ENCODE measurements at regions not wholly inside any gene's neighbourhood (a gene's known extent, or its start where the extent isn't known, plus 50 kb on each side); places are given as distances from the start of the nearest gene placed in this dataset.

DNA sequence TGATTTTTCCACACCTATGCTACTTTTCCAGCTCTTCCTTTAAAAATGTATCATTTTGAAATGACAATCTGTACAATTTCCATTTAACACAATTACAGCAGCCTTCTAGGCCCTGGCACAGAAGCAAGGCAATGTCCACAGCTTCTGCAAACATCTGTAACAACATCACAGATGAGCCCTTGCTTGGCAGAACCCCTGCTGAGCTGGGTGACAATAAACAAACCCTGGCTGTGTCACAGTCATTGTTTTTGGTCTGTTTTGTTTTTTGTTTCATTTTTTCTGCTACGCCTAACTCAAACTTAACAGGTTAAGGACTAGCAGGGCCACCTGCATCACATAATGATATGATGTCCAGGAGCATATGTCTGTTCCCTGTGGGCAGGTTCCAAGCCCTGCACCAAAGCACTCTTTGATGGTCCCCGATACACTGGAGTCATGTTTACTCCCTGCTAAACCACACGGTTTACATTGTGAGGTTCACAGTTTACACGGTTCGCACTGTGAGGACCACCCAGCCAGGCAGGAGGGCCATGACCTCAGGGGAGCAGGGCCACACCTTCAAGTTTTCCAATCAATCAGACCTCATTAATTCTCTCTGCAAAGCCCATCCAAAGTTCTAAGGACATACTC lies 186.8 kb upstream of the CHRNA7 start:
- BruUV-seq (replicated peaks): no TSS peak
- intact Hi-C loops (cut with micrococcal nuclease; ENCODE audit: unreplicated experiment): no loop called here
- CTCF ChIA-PET: no interaction called here
- Histone ChIP-seq H3K4me1 (no peaks in the 10 kb centered on the region), H3K4me3 (ENCODE audit: low read depth, low read length) (no peak overlapping the region), H3K9me3 (no peaks in the 10 kb centered on the region), H3K36me3 (ENCODE audit: control insufficient read depth, insufficient read depth, low read length) (no peaks in the 10 kb centered on the region), H3K27me3 (replicated peaks; ENCODE audit: control insufficient read depth, insufficient read depth, low read length) (no peaks in the 10 kb centered on the region; the same call in 1 of the 2 replicates)
- H3K27ac Mint-ChIP-seq (ENCODE audit: unreplicated experiment): no peak overlapping the region
- no peak for DNase-seq
- no peaks in the 10 kb centered on the region for H3K36me3 Mint-ChIP-seq (ENCODE audit: insufficient read depth, unreplicated experiment)
- no peak for TF ChIP-seq CTCF (IDR thresholded peaks at IDR 0.05; ENCODE audit: insufficient read depth in 1 of 2, low read depth in 1 of 2, low read length in 1 of 2, severe bottlenecking in 1 of 2, unreplicated experiment in 1 of 2)
- H3K4me1 Mint-ChIP-seq (ENCODE audit: low read depth, unreplicated experiment): no peaks in the 10 kb centered on the region
- H3K9me3 Mint-ChIP-seq (ENCODE audit: unreplicated experiment): peaks cover 10% of the 10 kb centered on the region
- no peak overlapping the region for H3K4me3 Mint-ChIP-seq (ENCODE audit: unreplicated experiment)
- H3K27me3 Mint-ChIP-seq (ENCODE audit: insufficient read depth, unreplicated experiment): peaks cover 4% of the 10 kb centered on the region
- POLR2A ChIA-PET: no interaction called here

- H3K27me3 Mint-ChIP-seq (ENCODE audit: insufficient read depth, unreplicated experiment): peaks cover 4% of the 10 kb centered on the region
Measured at GRCh38 chr15:31845791-31846190, 184.5 kb upstream of the CHRNA7 start.

DNA sequence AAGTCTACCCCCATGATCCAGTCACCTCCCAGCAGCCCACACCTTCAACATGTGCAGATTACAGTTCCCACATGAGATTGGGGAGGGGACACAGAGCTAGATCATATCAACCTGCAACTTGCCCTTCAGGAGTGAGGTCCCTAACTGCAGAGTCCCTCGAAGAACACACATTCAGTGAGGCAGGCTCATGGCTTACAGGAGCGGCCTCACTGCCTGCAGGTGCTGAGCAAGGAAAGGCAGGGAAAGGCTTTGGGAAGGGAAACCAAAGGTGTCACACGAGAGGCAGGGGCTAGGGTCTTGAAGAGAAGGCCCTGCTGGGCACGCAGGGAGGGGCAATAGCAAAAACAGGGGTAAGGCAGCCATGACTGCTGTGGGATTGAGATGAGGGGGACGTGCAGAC lies 182.4 kb upstream of the CHRNA7 start:
- no peaks in the 10 kb centered on the region; the same call in 1 of the 2 replicates for H3K9me3 ChIP-seq
- H3K4me1 ChIP-seq: no peaks in the 10 kb centered on the region
- ChIA-PET POLR2A (no interaction called here), CTCF (no interaction called here)
- H3K27me3 Mint-ChIP-seq (ENCODE audit: insufficient read depth, unreplicated experiment): peaks cover 4% of the 10 kb centered on the region
- H3K4me1 Mint-ChIP-seq (ENCODE audit: low read depth, unreplicated experiment): no peaks in the 10 kb centered on the region
- H3K9me3 Mint-ChIP-seq (ENCODE audit: unreplicated experiment): peaks cover 21% of the 10 kb centered on the region
- H3K27ac Mint-ChIP-seq (ENCODE audit: unreplicated experiment): no peak overlapping the region
- no peaks in the 10 kb centered on the region for H3K36me3 ChIP-seq (ENCODE audit: control insufficient read depth, insufficient read depth, low read length)
- H3K4me3 ChIP-seq (ENCODE audit: low read depth, low read length): no peak overlapping the region
- intact Hi-C loops (cut with micrococcal nuclease; ENCODE audit: unreplicated experiment): no loop called here
- no TSS peak for BruUV-seq (replicated peaks)
- no peaks in the 10 kb centered on the region for H3K36me3 Mint-ChIP-seq (ENCODE audit: insufficient read depth, unreplicated experiment)
- no peaks in the 10 kb centered on the region; the same call in 1 of the 2 replicates for H3K27me3 ChIP-seq (replicated peaks; ENCODE audit: control insufficient read depth, insufficient read depth, low read length)
- TF ChIP-seq CTCF (IDR thresholded peaks at IDR 0.05; ENCODE audit: insufficient read depth in 1 of 2, low read depth in 1 of 2, low read length in 1 of 2, severe bottlenecking in 1 of 2, unreplicated experiment in 1 of 2): no peak
- DNase-seq: no peak
- no peak overlapping the region for H3K4me3 Mint-ChIP-seq (ENCODE audit: unreplicated experiment)

More at GRCh38 chr15:31845791-31846190, 184.5 kb upstream of the CHRNA7 start:
- intact Hi-C loops (cut with micrococcal nuclease; ENCODE audit: unreplicated experiment): no loop called here
- ChIA-PET POLR2A (no interaction called here), CTCF (no interaction called here)
- no peaks in the 10 kb centered on the region for H3K9me3 ChIP-seq
- no peaks in the 10 kb centered on the region; the same call in 1 of the 2 replicates for H3K27me3 ChIP-seq (replicated peaks; ENCODE audit: control insufficient read depth, insufficient read depth, low read length)
- no peaks in the 10 kb centered on the region for H3K36me3 Mint-ChIP-seq (ENCODE audit: insufficient read depth, unreplicated experiment)
- BruUV-seq (replicated peaks): no TSS peak
- H3K4me3 ChIP-seq (ENCODE audit: low read depth, low read length): no peak overlapping the region
- no peak overlapping the region for H3K27ac Mint-ChIP-seq (ENCODE audit: unreplicated experiment)
- no peak for DNase-seq
- H3K4me1 ChIP-seq: no peaks in the 10 kb centered on the region
- no peaks in the 10 kb centered on the region for H3K36me3 ChIP-seq (ENCODE audit: control insufficient read depth, insufficient read depth, low read length)
- no peak for TF ChIP-seq CTCF (IDR thresholded peaks at IDR 0.05; ENCODE audit: insufficient read depth in 1 of 2, low read depth in 1 of 2, low read length in 1 of 2, severe bottlenecking in 1 of 2, unreplicated experiment in 1 of 2)
- peaks cover 13% of the 10 kb centered on the region for H3K9me3 Mint-ChIP-seq (ENCODE audit: unreplicated experiment)
- H3K4me3 Mint-ChIP-seq (ENCODE audit: unreplicated experiment): no peak overlapping the region
- H3K4me1 Mint-ChIP-seq (ENCODE audit: low read depth, unreplicated experiment): no peaks in the 10 kb centered on the region
